ENCODE measurements at regions not wholly inside any gene's neighbourhood (a gene's known extent, or its start where the extent isn't known, plus 50 kb on each side); places are given as distances from the start of the nearest gene placed in this dataset.
"Not testable (repeated sequence)": the region's sequence is repeated elsewhere in the genome, so short reads cannot be mapped to it uniquely, and the experiment has no call there.

DNA sequence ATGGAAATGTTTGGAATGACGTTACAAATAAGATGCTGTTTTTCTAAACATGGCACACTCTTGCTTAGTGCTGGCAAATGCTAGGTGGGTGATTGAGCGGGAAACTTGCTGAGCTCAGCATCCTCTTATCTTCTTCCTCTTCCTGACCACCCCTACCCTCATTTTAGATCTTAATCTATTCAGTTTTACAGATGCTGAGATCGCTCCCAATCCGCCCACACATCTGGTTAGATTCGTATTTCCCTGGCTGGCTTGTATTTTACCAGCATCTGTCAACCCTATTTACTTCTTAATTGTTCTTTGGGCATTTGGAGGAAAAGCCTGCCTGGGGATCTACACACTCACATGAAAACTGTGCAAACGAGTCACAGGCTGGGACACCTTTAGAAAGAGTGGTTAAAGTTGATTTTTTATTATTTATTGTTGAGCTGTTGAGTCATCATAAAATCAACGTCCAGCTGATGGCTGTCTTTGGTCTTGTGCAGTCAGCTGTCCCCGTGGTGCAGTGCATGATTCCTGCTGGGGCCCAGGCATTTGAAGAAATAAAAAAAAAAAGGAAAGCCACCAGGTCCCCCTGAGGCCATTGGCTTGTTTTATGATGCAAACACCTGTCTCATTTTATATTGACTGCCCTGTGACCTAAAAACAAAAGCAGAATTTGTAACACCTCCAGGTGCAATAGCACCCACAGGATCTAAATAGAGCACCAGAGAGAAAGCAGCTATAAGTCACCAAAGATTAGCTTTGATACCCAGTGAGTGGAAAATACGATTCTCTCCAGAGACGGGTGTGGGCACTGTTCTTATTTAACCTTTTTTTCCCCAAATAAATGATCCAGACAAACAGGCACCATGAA, 258.6 kb downstream of the HS3ST3B1 start:
- H3K27me3 Mint-ChIP-seq, result peaks cover 3% of the 10 kb centered on the region
- no peaks in the 10 kb centered on the region for H3K9me3 Mint-ChIP-seq
- H3K4me1 Mint-ChIP-seq (ENCODE audit: low read depth), result peaks cover 13% of the 10 kb centered on the region
- H3K4me3 Mint-ChIP-seq, result no peak overlapping the region
- no peaks in the 10 kb centered on the region for H3K36me3 Mint-ChIP-seq (ENCODE audit: low read depth)
- H3K27ac Mint-ChIP-seq, result no peak overlapping the region

DNA sequence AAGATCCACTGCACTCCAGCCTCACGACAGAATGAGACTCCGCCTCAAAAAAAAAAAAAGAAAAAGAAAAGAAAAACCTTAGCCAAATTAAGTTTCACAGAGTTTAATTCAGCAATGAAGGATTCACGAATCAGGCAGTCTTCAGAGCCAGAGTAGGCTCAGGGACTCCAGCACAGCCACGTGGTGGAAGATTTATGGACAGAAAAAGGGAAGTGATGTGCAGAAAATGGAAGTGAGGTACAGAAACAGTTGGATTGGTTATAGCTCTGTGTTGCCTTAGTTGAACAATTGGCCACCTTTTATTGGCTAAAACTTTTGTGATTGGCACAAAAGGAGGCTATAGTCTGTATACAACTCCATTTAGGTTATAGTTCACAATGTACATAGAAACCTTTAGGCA, 256.6 kb downstream of the HS3ST3B1 start:
- H3K4me1 Mint-ChIP-seq (ENCODE audit: low read depth), result peaks cover 13% of the 10 kb centered on the region
- H3K36me3 Mint-ChIP-seq (ENCODE audit: low read depth), result no peaks in the 10 kb centered on the region
- peaks cover 3% of the 10 kb centered on the region for H3K27me3 Mint-ChIP-seq
- H3K4me3 Mint-ChIP-seq, result no peak overlapping the region
- H3K27ac Mint-ChIP-seq, result no peak overlapping the region
- no peaks in the 10 kb centered on the region for H3K9me3 Mint-ChIP-seq

DNA sequence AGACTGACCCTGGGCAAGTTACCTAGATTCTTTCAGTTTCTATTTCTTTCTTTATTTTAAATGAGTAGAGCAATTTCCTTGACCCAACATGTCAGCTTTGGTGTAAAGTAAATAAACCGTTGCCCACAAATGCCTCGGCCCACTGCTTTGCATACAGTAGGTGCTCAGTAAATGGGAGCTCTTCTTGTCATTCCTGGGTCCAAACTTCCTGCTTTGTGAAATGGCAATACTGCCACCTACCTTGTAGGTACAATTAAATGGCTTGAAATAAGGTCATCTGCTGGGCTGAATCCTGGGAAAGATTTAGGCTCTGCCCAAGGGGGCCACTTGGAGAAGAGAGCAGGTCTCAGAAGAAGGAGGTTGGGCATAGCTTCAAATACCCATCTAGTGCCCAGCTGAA, 253.0 kb downstream of the HS3ST3B1 start:
- no peak overlapping the region for H3K4me3 Mint-ChIP-seq
- no peak overlapping the region for H3K27ac Mint-ChIP-seq
- no peaks in the 10 kb centered on the region for H3K9me3 Mint-ChIP-seq
- no peaks in the 10 kb centered on the region for H3K27me3 Mint-ChIP-seq
- H3K4me1 Mint-ChIP-seq (ENCODE audit: low read depth), result no peaks in the 10 kb centered on the region
- no peaks in the 10 kb centered on the region for H3K36me3 Mint-ChIP-seq (ENCODE audit: low read depth)

DNA sequence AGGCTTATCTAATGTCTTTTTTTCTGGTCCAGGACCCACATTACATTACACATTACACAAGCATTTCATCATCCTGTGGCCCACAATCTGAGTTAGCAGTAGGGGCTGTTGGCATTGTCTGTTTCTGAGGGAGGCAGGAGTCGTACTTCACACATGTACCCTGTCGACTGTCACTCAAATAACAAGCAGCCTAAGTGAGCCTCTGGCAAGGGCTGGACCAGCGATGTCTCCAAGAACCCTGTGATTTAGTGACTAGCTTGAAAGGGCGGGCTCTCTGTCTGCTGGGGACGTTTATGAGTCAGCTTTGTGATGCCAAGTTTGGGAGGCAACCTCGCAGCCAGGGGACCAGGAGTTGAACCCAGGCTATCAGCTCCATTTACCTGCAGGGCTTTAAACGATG, 251.4 kb downstream of the HS3ST3B1 start:
- no peaks in the 10 kb centered on the region for H3K36me3 Mint-ChIP-seq (ENCODE audit: low read depth)
- no peaks in the 10 kb centered on the region for H3K27me3 Mint-ChIP-seq
- no peak overlapping the region for H3K27ac Mint-ChIP-seq
- no peaks in the 10 kb centered on the region for H3K9me3 Mint-ChIP-seq
- no peaks in the 10 kb centered on the region for H3K4me1 Mint-ChIP-seq (ENCODE audit: low read depth)
- no peak overlapping the region for H3K4me3 Mint-ChIP-seq

DNA sequence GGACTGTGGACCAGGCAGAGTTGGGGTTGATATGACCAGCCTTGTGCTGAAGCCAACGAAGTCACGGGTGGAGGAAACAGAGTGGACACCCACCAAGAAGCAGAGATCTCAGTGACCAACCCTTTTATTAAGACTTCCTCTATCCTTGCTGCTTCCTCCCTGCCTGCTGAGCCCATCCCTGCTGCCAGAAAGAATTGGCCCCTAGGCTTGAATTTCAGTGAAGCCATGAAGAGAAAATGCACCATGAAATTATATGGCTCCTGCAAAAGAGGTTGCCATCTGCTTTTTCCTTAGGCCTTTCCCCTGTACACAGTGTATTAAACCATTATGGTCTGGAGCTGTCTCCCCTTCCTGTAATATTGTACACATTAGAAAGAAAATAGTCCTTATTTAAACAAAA, 246.7 kb downstream of the HS3ST3B1 start:
- no peaks in the 10 kb centered on the region for H3K36me3 Mint-ChIP-seq (ENCODE audit: low read depth)
- no peak overlapping the region for H3K27ac Mint-ChIP-seq
- peaks cover 3% of the 10 kb centered on the region for H3K4me1 Mint-ChIP-seq (ENCODE audit: low read depth)
- H3K27me3 Mint-ChIP-seq, result no peaks in the 10 kb centered on the region
- no peak overlapping the region for H3K4me3 Mint-ChIP-seq
- H3K9me3 Mint-ChIP-seq, result no peaks in the 10 kb centered on the region

DNA sequence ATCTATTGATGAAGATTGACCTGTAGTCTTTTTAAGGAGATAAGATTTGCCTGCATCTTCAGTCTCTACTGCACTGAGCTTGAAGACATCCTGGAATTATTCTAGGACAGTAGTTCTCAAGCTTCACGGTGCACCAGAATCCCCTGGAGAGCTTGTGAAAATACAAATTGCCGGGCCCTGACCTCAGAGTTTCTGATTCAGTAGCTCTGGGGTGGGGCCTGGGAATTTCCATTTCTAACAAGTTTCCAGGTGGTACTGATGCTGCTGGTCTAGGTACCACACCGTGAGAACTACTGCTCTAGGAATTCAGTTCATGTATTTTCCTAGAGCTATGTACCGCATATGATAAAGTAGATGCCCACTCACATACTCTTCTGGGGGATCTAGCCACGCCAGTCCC, 246.1 kb downstream of the HS3ST3B1 start:
- H3K36me3 Mint-ChIP-seq (ENCODE audit: low read depth), result no peaks in the 10 kb centered on the region
- H3K4me3 Mint-ChIP-seq, result no peak overlapping the region
- peaks cover 3% of the 10 kb centered on the region for H3K4me1 Mint-ChIP-seq (ENCODE audit: low read depth)
- no peaks in the 10 kb centered on the region for H3K27me3 Mint-ChIP-seq
- no peaks in the 10 kb centered on the region for H3K9me3 Mint-ChIP-seq
- H3K27ac Mint-ChIP-seq, result no peak overlapping the region

DNA sequence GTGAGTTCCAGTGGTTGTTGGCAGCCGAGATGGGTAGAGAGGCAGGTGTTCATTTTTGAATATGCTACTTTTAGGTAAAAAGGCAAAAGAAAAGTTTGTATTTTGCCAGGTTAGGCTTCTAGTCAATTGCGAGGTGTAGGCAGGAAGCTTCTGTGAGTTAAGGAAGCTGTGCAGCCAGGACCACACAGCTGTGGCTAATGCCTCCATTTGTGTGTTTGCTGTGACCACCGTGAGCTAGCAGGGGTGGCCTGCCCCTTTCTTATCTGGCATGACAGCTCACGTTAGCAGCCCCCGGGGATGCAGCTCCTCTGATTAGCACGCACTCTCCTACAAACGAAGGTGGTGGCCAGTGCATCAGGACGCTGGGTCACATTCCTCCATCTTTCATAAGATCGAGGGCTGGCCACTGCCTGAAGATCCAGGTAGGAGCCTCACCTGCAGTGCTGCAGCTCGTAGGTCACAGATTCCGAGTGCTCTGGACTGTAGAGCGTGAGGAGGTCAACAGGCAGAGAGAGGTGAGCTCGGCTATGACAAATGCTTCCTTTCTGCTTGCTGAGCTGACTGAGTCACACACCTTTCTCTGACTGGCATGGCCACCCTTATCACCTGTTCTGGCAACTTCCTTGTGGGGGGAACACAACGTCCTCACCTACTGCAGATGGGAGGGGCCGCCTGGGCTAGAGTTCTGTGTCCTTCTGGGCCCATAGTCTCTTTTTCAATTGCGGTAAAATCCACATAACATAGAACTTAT, 244.4 kb downstream of the HS3ST3B1 start:
- Mint-ChIP-seq H3K27ac (no peak overlapping the region), H3K4me3 (no peak overlapping the region), H3K27me3 (no peaks in the 10 kb centered on the region), H3K4me1 (ENCODE audit: low read depth) (peaks cover 3% of the 10 kb centered on the region), H3K9me3 (no peaks in the 10 kb centered on the region), H3K36me3 (ENCODE audit: low read depth) (no peaks in the 10 kb centered on the region)

DNA sequence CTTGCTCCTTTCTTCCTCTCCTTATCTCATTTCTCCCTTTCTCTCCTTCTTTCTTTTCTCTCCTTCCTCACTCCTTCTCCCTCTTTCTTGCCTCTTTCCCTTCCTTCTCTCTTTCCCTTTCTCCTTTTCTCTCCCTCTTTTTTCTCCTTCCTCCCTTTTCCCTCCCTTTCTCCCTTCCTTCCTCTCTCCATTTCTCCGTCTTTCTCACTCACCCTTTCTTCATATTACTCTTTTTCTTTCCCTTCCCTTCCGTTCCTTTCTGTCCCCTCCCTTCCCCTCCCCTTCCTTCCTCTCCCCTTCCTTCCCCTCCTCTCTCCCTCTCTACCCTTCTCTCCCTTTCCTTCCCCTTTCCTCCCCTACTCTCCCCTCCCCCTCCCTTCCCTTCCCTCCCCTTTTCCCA, 240.8 kb downstream of the HS3ST3B1 start:
- peaks cover 10% of the 10 kb centered on the region for H3K9me3 Mint-ChIP-seq
- no peak overlapping the region for H3K27ac Mint-ChIP-seq
- peaks cover 3% of the 10 kb centered on the region for H3K4me1 Mint-ChIP-seq (ENCODE audit: low read depth)
- no peak overlapping the region for H3K4me3 Mint-ChIP-seq
- no peaks in the 10 kb centered on the region for H3K36me3 Mint-ChIP-seq (ENCODE audit: low read depth)
- H3K27me3 Mint-ChIP-seq, result peaks cover 3% of the 10 kb centered on the region

DNA sequence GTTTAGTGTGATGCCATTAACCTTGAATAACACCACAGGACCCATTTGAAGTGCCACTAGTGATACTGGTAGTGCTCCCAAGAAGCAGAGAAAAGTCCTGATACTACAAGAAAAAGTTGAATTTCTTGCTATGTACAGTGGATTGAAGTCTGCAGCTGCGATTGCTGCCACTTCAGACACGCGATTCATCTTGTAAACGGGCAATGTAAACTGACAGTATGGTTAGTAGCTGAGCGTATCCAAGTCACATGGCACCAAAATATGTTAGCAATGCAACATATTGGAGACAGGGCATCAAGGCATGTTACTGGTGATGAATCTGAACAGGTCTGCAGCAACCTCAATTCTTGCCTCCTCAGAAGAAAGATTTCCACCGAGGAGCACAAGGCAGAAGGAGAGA, 238.9 kb downstream of the HS3ST3B1 start:
- no peak overlapping the region for H3K4me3 Mint-ChIP-seq
- H3K9me3 Mint-ChIP-seq, result peaks cover 10% of the 10 kb centered on the region
- H3K4me1 Mint-ChIP-seq (ENCODE audit: low read depth), result no peaks in the 10 kb centered on the region
- no peak overlapping the region for H3K27ac Mint-ChIP-seq
- H3K27me3 Mint-ChIP-seq, result peaks cover 3% of the 10 kb centered on the region
- H3K36me3 Mint-ChIP-seq (ENCODE audit: low read depth), result no peaks in the 10 kb centered on the region

DNA sequence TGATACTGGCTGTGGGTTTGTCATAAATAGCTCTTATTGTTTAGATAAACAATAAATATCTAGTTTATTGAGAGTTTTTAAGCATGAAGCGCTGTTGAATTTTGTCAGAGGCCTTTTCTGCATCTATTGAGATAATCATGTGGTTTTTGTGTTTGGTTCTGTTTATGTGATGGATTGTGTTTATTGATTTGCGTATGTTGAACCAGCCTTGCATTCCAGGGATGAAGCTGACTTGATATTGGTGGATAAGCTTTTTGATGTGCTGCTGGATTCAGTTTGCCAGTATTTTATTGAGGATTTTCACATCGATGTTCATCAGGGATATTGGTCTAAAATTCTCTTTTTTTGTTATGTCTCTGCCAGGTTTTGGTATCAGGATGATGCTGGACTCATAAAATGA, 231.4 kb downstream of the HS3ST3B1 start:
- H3K27me3 Mint-ChIP-seq; H3K4me1 Mint-ChIP-seq (ENCODE audit: low read depth); H3K27ac Mint-ChIP-seq; H3K4me3 Mint-ChIP-seq: not testable (repeated sequence)
- H3K9me3 Mint-ChIP-seq, result peaks cover 17% of the 10 kb centered on the region
- peaks cover 15% of the 10 kb centered on the region for H3K36me3 Mint-ChIP-seq (ENCODE audit: low read depth)

DNA sequence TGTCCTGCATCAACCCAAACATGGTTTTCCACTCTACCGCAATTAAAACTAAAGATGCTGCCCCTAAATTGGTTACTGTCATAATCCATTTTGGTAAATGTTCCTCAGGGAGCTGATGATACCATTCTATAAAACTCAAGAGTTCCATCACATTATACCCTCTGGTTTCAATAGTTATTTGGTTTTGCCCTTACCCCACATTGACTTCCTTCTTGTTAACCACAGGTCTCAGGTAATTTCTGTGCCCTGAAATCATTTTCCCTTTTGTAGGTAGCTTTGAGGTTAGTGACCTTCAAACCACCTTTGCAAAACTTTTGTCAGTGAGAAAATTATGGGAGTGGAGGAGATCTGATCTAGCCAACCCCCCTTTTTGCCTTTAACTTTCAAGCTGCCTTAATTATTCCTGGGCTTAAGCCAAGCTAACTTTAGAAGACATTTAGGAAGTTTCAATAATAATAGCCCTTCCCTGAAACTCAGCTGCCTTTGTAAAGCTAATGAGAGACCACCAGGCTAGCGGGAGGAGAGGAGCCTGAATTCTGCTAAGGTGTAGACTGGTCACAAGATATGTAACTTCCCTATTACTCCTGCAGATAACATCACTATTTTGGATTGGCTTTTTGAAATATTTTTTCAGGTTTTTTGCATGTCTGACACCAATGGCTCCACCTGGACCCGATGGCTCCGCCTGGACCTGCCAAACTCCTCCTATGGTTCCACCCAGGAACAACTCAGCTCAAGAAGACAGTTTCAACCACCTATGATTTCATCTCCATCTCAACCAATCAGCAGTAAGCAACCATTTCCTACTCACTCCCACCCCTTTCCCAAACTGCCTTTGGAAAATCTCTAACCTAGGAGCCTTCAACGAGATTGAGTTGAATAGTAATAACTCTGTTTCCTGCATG, 224.9 kb downstream of the HS3ST3B1 start:
- H3K4me1 Mint-ChIP-seq (ENCODE audit: low read depth), result peaks cover 8% of the 10 kb centered on the region
- H3K27ac Mint-ChIP-seq, result no peak overlapping the region
- no peak overlapping the region for H3K4me3 Mint-ChIP-seq
- H3K9me3 Mint-ChIP-seq, result no peaks in the 10 kb centered on the region
- no peaks in the 10 kb centered on the region for H3K36me3 Mint-ChIP-seq (ENCODE audit: low read depth)
- no peaks in the 10 kb centered on the region for H3K27me3 Mint-ChIP-seq

DNA sequence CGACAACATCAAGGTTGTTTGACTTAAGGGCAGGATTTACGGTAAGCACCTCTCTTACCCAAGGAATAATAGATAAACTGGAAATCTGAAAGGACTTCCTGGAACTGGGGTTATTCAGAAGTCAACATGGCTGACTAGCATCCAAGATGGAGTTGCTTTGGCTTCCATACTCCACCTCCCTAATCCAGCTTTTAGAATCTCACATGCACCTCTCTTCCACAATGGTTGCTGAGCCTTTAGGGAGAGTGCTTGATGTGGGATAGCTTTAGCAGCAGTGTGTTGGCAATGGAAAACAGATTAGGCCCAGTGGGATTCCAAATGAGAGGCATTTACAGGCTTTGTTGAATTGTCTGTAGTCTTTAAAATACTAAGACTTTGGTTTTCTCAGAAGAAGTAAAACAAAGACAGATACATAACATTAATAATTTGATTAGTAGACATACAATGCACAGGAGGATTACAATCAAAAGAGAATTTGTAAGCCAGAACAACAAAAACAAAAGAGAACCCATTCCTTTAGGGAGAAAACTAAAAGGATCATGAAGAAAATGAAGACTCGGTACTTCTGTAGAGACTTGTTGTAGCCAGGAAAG, 222.0 kb downstream of the HS3ST3B1 start:
- H3K36me3 Mint-ChIP-seq (ENCODE audit: low read depth), result no peaks in the 10 kb centered on the region
- peaks cover 3% of the 10 kb centered on the region for H3K27me3 Mint-ChIP-seq
- H3K27ac Mint-ChIP-seq, result no peak overlapping the region
- H3K9me3 Mint-ChIP-seq, result peaks cover 3% of the 10 kb centered on the region
- no peak overlapping the region for H3K4me3 Mint-ChIP-seq
- peaks cover 8% of the 10 kb centered on the region for H3K4me1 Mint-ChIP-seq (ENCODE audit: low read depth)

DNA sequence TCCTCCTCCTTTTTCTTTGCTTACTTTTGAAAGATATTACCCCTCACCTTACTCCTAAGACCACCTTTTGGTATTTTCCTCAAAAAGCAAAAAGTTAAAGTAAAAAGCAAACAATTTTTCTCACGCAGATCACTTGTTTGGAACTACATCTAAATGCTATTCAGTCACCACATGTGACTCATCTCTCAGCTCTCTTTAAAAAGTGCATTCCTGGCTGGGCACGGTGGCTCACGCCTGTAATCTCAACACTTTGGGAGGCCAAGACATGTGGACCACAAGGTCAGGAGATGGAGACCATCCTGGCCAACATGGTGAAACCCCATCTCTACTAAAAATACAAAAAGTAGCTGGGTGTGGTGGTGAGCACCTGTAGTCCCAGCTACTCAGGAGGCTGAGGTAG, 218.0 kb downstream of the HS3ST3B1 start:
- H3K9me3 Mint-ChIP-seq; H3K27me3 Mint-ChIP-seq; H3K27ac Mint-ChIP-seq; H3K36me3 Mint-ChIP-seq (ENCODE audit: low read depth); H3K4me1 Mint-ChIP-seq (ENCODE audit: low read depth); H3K4me3 Mint-ChIP-seq: not testable (repeated sequence)

DNA sequence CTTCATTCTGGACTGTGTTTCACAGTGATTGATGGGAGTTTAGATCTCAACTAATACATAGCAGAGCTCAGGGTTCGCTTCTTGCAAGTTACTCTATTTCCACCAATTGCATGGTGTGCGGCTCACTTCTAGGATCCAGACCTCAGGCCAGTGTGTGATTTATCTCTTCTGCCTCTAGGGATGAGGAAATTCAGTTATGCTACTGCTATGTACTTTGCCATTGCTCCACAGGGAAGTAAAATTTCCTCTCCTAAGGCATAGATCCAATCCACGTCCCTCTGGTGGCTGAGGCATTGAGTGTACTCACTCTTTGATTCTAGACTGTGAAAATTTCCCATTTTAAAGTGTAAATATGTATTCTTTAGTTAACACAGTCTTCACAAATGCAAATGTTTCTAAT, 214.1 kb downstream of the HS3ST3B1 start:
- Mint-ChIP-seq H3K27ac (no peak overlapping the region), H3K9me3 (peaks cover 3% of the 10 kb centered on the region), H3K36me3 (ENCODE audit: low read depth) (no peaks in the 10 kb centered on the region), H3K4me1 (ENCODE audit: low read depth) (no peaks in the 10 kb centered on the region), H3K27me3 (peaks cover 3% of the 10 kb centered on the region), H3K4me3 (no peak overlapping the region)
